GM12873 (cell line): ENCODE measurements at regions not wholly inside any gene's neighbourhood (a gene's known extent, or its start where the extent isn't known, plus 50 kb on each side); places are given as distances from the start of the nearest gene placed in this dataset.

ENCODE experiments used
- CTCF ChIP-seq: IDR thresholded peaks from 2 replicates; pipeline ENCODE4 v1.5.1; 2012; ENCODE audit warnings: low read depth, mild to moderate bottlenecking, moderate library complexity, low read length, control low read depth; ENCODE audit not compliant: insufficient read depth; ENCODE audit errors: missing control alignments

- no peak for TF ChIP-seq CTCF
Measured at GRCh38 chr16:48914070-48914469, 304.1 kb upstream of the N4BP1 start.

- TF ChIP-seq CTCF, result no peak
Measured at GRCh38 chr16:48913384-48913783, 303.4 kb upstream of the N4BP1 start.

GRCh38 chr16:48912360-48912759, 302.4 kb upstream of the N4BP1 start:
- TF ChIP-seq CTCF, result no peak

GRCh38 chr16:48911700-48912099, 301.7 kb upstream of the N4BP1 start:
- peak; percentile 15 for TF ChIP-seq CTCF

- no peak for TF ChIP-seq CTCF
Measured at GRCh38 chr16:48910214-48910613, 300.2 kb upstream of the N4BP1 start.

GRCh38 chr16:48909231-48909630, 299.3 kb upstream of the N4BP1 start:
- no peak for TF ChIP-seq CTCF

GRCh38 chr16:48907906-48908634, 298.1 kb upstream of the N4BP1 start:
- no peak for TF ChIP-seq CTCF
